GM18519 (cell line): ENCODE measurements at regions not wholly inside any gene's neighbourhood (a gene's known extent, or its start where the extent isn't known, plus 50 kb on each side); places are given as distances from the start of the nearest gene placed in this dataset.
A peak's percentile ranks its signal among the peaks of the same experiment; 100 is the strongest.
"Not testable (repeated sequence)": the region's sequence is repeated elsewhere in the genome, so short reads cannot be mapped to it uniquely, and the experiment has no call there.

Source experiments
- ATAC-seq: cut with Tn5 transposase; IDR thresholded peaks from one replicate; pipeline ENCODE4 v1.9.1; 2021; ENCODE audit warnings: mild to moderate bottlenecking, moderate library complexity; ENCODE audit not compliant: unreplicated experiment, low FRiP score

GRCh38 chr5:86671536-86671935 lies 53.8 kb downstream of the COX7C start:
- no peak for ATAC-seq

DNA sequence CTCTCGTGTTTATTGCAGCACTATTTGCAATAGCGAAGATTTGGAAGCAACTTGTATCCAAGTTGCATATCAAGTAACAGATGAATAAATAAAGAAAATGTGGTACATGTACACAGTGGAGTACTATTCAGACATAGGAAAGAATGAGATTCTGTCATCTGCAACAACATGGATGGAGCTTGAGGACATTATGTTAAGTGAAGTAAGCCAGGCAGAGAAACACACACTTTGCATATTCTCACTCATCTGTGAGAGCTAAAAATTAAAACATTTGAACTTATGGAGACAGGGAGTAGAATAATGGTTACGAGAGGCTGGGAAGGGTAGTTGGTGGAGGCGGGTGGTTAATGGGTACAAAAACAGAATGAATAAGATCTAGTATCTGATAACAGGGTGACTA lies 56.3 kb downstream of the COX7C start:
- no peak for ATAC-seq

DNA sequence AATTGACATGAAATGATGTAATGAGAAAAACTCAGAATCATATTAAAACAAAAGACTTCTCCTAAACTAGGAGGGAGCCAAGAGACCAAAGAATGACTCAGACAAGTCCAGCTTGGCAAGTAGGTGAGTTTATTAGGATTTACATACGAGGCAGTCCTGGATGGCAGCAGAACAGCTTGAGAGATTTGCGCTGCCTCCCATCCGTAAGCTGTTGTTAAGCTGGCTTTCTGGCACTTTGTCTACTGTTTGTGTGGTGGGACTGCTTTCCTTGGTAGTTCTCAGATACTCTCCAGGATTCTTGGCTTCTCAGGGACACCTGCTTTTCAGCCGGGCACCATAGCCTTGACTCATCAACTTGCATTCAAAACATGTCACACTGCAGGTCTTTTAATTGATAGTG lies 57.6 kb downstream of the COX7C start:
- ATAC-seq = no peak

DNA sequence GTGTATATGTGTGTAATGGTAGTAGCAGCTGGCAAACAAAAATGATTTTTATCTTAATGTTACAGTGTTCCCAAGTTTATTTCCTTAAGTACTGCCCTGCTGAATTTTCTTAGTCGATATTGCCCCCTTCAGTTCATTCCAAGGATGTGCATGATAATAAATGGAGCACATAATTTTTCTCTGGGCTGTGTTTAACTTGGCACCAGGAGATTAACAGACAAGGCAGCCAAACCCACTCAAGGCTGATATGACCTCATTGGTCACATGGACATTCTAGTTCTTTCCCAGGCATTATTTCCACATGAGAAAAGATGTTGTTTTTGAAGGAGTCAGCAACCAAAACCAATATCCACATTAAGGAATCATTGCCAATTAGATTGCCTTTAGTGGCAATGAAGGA lies 61.8 kb downstream of the COX7C start:
- peak; percentile 55 for ATAC-seq

- no peak for ATAC-seq
Observed at GRCh38 chr5:86679949-86680348, 62.2 kb downstream of the COX7C start.

DNA sequence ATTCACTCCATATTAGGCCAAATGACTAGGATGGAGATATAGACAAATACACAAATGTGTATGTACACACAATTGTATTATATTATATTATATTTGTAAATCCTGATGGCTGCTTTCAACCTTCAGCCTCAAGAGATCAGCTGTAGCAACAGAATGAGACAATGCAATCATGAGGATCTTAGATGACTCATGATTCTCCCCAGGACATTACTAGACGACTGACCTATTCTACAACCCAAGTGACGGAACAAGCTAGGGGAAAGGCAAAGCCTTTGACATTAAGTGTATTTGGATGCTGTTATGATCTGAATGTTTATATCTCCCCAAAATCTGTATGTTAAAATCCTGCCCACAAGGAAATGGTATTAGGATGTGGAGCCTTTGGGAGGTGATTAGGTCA lies 66.5 kb downstream of the COX7C start:
- no peak for ATAC-seq

DNA sequence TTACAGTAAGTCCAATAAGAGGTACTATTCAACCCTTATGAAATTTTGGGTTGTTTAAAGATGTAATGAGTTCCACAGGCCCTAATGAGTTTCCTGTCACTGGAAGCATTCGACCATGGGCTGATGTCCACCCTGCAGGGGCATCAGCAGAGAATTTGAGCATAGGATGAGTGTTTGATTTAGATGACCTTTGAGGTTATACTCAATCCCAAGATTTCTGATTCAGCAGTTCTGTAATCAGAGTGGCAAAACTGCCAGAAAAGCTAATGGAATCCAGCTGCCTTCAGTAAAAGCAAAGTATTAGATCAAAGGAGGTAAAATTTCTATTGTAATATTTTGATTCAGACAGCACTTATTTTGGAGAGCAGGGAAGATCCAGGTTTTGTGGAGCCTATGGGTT lies 68.3 kb downstream of the COX7C start:
- no peak for ATAC-seq

- no peak for ATAC-seq
Observed at GRCh38 chr5:86688406-86688805, 70.7 kb downstream of the COX7C start.

DNA sequence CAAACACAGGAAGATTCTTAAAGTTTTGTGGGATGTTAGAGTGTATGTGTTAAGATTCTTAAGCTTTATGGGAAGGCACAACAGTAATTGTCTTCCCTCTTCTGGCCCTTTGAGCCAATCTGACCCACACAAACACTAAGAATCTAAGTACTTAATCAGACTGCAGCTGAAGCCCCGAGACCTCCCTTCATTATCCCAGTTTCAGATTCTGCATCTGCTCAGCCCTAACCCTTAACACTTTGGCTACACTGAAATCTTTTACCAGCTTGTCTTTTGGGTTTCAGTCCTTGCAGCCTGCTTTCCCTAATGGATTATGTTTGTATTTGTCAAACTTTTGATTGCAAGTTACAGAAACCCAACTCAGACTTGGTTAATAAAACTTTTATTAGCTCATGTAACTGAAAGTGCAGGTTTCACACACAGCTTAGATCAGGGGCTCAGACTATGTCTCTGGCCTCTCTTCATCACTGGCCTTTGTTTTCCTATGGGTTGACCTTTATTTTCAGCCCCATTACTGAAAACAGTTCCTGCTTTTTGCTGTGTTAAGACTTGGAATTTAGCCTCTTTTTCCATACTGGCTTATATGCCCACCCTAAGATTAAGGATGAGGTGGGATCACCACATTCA lies 71.5 kb downstream of the COX7C start:
- ATAC-seq = no peak

GRCh38 chr5:86709157-86709881 lies 91.6 kb downstream of the COX7C start:
- no peak for ATAC-seq

DNA sequence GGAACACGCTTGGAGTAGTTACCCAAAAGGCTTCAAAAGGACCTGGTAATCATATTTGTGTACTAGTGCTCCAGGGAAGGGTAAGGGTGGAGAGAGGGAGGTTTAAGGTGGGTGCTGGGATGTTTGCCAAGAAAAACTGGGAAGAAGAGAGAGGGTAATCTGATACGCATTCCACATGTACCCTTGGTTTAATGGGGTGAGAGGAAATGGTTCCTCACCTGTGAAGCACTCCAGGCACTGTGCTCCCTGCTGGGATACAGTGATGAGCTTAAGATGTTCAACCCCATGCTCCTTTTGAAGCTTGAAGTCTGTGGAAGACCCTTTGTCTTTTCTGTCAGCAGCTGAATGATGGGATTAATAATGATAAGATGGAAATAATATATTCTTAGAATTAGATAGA lies 98.4 kb downstream of the COX7C start:
- no peak for ATAC-seq

DNA sequence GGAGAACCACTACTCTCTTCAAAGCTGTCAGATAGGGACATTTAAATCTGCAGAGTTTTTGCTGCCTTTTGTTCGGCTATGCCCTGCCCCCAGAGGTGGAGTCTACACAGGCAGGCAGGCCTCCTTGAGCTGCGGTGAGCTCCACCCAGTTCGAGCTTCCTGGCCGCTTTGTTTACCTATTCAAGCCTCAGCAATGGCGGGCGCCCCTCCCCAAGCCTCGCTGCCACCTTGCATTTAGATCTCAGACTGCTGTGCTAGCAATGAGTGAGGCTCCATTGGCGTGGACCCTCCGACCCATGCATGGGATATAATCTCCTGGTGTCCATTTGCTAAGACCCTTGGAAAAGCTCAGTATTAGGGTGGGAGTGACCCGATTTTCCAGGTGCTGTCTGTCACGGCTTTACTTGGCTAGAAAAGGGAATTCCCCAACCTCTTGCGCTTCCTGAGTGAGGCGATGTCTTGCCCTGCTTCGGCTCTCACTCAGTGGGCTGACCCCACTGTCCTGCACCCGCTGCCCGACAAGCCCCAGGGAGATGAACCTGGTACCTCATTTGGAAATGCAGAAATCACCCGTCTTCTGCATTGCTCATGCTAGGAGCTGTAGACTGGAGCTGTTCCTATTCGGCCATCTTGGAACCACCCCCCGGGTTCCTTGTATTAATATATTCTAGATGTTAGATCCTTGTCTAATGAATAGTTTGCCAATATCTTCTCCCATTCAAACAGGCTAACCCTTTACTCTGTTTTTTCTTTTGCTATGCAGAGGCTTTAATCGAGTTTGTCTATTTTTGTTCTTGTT lies 113.8 kb downstream of the COX7C start:
- not testable (repeated sequence) for ATAC-seq

GRCh38 chr5:86735370-86735769 lies 117.6 kb downstream of the COX7C start:
- no peak for ATAC-seq

GRCh38 chr5:86737579-86737978 lies 119.8 kb downstream of the COX7C start:
- no peak for ATAC-seq

- ATAC-seq = no peak
Observed at GRCh38 chr5:86748538-86749105, 130.9 kb downstream of the COX7C start.

- no peak for ATAC-seq
Observed at GRCh38 chr5:86749841-86750240, 132.1 kb downstream of the COX7C start.

GRCh38 chr5:86756839-86757238 lies 139.1 kb downstream of the COX7C start:
- no peak for ATAC-seq

- no peak for ATAC-seq
Observed at GRCh38 chr5:86757824-86758223, 140.1 kb downstream of the COX7C start.

DNA sequence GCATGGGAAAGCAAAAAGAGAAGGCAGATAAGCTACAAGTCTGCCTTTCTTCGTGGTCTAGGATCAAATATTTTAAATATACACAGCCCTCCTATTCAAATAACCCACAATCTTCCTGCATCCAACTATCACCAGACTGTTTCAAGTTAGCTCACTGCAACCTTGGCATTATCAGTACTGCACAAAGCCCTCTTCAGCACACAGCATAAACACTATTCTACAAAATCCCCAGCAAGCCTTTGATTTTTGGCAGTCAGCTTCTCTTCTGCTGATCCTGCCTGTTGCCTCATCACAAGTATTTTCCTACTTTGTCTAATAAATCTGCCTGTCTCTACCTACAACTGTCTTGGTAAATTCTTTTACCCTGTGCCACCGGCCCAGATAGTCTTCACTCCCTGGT lies 142.9 kb downstream of the COX7C start:
- ATAC-seq = no peak

- ATAC-seq = no peak
Observed at GRCh38 chr5:86763929-86764328, 146.2 kb downstream of the COX7C start.

DNA sequence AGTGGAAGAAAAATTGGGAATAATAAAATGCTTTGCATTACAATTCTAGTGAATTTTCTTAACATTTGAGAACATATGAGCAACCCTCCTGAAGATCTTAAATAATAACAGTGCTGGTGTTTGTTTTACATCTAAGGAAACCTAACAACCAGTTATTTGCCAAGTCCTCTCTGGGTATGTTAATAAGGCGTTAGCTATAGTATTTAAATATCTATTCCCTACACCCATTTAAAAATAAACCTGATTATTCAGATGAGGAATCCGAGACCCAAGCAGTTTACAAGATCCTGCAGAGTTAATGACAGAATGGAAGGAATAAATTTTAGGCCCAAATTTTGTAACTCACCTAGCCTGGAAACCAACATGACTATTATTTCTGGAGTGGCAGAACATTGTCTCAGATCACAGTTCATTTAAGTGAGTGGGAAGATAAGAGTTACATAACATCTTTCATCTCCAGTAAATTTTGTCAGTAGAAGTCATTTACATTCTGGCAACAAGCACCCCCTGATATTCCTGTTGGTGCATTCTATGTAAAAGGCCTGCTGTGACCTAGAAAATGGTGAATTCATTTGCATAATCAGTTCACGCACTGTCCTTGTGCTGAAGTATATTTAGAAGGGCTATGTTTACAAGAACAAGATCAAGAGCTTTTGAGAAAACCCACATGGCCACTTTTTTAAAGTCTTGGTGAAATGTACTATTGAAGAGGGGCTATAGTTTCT lies 148.2 kb downstream of the COX7C start:
- no peak for ATAC-seq
